DMS 273 (cell line): ENCODE measurements at regions not wholly inside any gene's neighbourhood (a gene's known extent, or its start where the extent isn't known, plus 50 kb on each side); places are given as distances from the start of the nearest gene placed in this dataset.
"Not testable (repeated sequence)": the region's sequence is repeated elsewhere in the genome, so short reads cannot be mapped to it uniquely, and the experiment has no call there.

ENCODE experiments used
- DNase-seq: peaks from one replicate; lab custom pipeline; 2025; ENCODE audit not compliant: unreplicated experiment; lab: John Stamatoyannopoulos, UW

- no peak for DNase-seq
Measured at GRCh38 chr3:124354150-124354549, 362.2 kb upstream of the ROPN1 start.

- DNase-seq: no peak
Measured at GRCh38 chr3:124358156-124358555, 366.2 kb upstream of the ROPN1 start.

DNA sequence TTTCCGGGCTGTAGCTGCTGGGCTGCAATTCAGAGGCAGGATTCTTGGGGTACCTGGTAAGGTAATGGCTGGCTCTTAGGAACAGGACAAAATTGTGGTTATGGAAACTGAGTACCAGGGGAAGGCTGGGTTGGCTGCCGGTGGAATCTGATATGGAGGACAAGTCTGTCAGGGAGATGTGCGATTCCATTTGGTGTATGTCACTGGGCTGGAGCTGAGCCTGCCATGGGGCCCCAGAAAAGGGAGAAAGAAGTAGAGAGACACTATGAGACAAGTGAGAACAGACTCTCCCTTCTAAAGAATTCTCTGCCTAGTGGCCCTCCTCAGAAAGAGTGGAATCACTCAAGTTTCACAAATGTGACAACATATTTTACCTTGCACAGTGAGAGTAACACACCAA lies 368.2 kb upstream of the ROPN1 start:
- DNase-seq: no peak

DNA sequence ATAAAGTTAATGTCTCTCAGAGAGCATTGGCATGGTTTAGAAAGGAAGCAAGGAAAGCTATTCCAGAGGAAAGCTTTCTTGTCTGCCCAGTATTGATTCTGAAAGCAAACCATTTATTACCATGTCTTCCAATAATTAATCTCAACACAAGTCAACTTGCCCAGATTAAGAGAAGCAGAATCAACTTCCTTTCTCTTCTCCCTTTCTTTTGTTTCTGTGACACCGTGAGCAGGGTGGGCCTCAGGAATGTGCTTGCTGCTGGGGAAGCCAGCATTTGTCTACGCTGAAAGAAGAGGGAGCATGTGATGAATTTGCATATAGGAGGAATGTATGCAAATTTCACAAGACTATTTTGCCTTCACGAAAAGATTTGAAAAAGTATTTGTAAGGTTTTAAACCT lies 368.6 kb upstream of the ROPN1 start:
- DNase-seq: no peak

- DNase-seq: no peak
Measured at GRCh38 chr3:124361566-124361965, 368.7 kb upstream of the UMPS start.

DNA sequence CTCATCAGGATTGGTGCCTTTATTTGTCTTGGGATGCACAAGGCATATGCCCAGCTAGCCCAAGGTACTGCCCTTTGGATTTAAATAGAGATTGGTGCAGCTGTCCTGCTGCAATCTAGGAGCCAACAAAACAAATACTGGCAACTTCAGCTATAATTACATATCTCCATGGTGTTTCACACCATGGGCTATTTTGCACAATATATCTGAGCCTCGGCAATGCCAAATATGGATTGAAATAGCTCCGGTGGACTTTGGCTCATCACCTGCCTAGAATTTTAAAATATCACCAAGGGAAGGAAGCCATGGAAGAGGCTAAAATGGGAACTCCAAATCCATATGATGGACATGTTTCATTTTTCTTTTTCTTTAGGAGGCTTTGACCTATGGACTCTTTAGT lies 367.8 kb upstream of the UMPS start:
- no peak for DNase-seq

GRCh38 chr3:124363476-124363875 lies 366.8 kb upstream of the UMPS start:
- peak; percentile 46 for DNase-seq

- peak; percentile 59 for DNase-seq
Measured at GRCh38 chr3:124364317-124365020, 365.8 kb upstream of the UMPS start.

DNA sequence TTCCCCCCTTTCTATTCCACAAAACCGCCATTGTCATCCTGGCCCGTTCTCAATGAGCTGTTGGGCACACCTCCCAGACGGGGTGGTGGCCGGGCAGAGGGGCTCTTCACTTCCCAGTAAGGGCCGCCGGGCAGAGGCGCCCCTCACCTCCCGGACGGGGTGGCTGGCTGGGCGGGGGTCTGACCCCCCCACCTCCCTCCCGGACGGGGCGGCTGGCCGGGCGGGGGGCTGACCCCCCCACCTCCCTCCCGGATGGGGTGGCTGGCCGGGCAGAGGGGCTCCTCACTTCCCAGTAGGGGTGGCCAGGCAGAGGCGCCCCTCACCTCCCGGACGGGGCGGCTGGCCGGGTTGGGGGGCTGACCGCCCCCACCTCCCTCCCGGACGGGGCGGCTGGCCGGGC lies 363.6 kb upstream of the UMPS start:
- not testable (repeated sequence) for DNase-seq

GRCh38 chr3:124372775-124373174 lies 357.5 kb upstream of the UMPS start:
- DNase-seq: no peak

GRCh38 chr3:124373524-124373923 lies 356.7 kb upstream of the UMPS start:
- DNase-seq: no peak

DNA sequence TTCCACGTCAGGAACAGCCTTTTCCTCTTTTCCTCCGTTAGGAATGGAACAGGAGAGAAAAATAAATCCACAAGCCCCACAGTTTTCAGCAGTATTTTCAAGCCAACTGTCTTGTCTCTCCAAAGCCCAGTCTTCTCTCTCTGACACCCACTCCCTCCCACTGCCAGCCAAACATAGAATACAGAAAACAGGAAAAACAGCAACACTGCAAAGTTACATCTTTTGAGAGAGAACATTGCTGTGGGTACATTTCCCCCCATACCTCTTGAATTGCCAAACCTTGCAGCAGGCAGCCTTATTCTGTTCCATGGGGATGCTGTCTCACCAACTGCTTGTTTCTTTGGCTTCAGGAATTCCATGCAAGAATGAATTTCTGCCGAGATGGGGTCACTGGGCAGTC lies 355.7 kb upstream of the UMPS start:
- DNase-seq: no peak

DNA sequence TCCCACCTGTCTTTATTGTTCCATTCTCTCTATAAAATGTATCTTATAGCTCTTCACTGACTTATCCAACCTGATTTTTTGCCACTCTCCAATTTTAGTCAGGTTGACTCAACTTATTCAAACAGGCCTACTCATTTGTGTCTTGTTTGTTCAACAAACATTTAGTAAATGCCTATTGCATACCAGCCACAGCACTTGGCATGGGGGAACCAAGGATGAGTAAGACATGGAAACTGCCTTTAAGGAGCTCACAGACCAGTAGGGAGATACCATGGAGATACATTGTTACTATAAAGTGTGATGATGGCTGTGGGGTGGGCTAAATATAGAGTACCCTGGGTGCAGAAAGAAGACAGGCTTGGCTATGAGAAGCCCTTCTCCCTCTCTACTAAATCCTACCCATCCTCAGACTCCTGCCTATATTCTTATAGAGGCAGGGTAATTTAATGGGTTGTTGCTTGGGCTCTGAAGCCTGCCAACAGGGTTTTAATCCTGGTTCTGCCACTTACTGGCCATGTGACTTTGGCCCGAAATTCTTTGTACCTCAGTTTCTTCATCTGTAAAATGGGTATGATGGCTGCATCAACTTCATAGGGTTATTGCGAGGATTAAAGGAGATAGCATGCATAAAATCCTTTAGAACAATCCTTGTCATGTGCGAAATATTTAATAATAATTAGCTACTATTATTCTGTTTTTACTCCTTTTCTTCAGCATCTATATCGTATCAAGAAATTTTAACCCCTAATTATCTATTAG lies 348.5 kb upstream of the UMPS start:
- DNase-seq: no peak

GRCh38 chr3:124383051-124383450 lies 347.2 kb upstream of the UMPS start:
- no peak for DNase-seq

GRCh38 chr3:124383846-124384466 lies 346.3 kb upstream of the UMPS start:
- peak; percentile 32 for DNase-seq

- peak; percentile 53 for DNase-seq
Measured at GRCh38 chr3:124384527-124384926, 345.7 kb upstream of the UMPS start.

- DNase-seq: no peak
Measured at GRCh38 chr3:124385996-124386395, 344.3 kb upstream of the UMPS start.

- no peak for DNase-seq
Measured at GRCh38 chr3:124386996-124387595, 343.2 kb upstream of the UMPS start.

DNA sequence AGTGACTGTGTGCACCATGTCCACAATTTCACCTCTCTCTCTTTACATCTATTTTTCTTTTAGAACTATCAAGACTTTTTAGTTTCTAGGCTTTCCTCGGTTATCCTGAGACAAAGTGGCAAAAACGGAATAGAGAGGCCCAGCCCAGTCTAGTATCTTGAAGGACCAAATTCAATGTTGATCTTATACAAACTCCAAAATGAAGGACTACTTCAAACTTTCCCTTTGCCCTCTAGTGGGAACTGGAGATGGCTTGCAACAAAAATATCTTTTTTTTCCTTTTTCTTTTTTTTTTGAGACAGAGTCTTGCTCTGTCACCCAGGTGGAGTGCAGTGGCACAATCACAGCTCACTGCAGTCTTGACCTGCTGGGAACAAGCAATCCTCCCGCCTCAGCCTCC lies 338.5 kb upstream of the UMPS start:
- DNase-seq: no peak

DNA sequence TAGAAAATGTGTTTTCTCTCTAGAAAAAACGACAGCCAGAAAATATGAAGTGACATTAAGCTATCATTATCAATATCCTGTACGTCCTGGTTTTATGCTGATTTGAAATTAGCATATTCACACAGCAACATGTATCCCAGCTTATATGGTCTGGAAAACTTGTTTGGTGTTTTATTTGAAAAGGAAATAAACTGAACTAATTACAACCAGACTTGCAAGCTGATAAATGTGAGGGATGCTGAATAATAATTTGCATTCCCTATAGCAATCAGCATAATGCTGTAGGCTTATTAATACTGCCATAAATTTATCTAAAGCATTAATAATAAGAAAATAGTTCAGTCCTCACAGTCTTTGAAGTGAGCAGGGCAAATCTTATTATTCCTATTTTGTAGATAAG lies 336.9 kb upstream of the UMPS start:
- no peak for DNase-seq

GRCh38 chr3:124395162-124395561 lies 335.1 kb upstream of the UMPS start:
- DNase-seq: no peak
